GM12878 (cell line): ENCODE measurements at regions not wholly inside any gene's neighbourhood (a gene's known extent, or its start where the extent isn't known, plus 50 kb on each side); places are given as distances from the start of the nearest gene placed in this dataset.

ENCODE experiments used
- ATAC-seq: fragments of 200-7000 bp; cut with Tn5 transposase; 3 replicates; pipeline ENCODE4 v1.9.1; 2020; ENCODE audit warnings: mild to moderate bottlenecking, moderate library complexity
- BruUV-seq: library from RNA; stranded (reverse); fragments of 400-500 nt; replicated peaks from 2 replicates; lab custom pipeline; 2021; lab: Mats Ljungman, UMichigan
- CTCF ChIA-PET: fragments of 300-600 bp; sonication (Branson Sonifier 250); formaldehyde crosslinking; extraction: SDS; loops from one replicate; lab custom pipeline; 2021; ENCODE audit warnings: inconsistent platforms; lab: Yijun Ruan, JAX
- POLR2A ChIA-PET: fragments of 350-600 bp; formaldehyde crosslinking; extraction: SDS; loops from one replicate; lab custom pipeline; 2021; ENCODE audit warnings: inconsistent platforms; lab: Charles Lee
- RAD21 ChIA-PET: fragments of 300-600 bp; sonication (Branson Sonifier 250); formaldehyde crosslinking; loops from one replicate; lab custom pipeline; 2023; ENCODE audit warnings: antibody characterized with exemption; ENCODE audit not compliant: unreplicated experiment; lab: Charles Lee
- SMC1A ChIA-PET: fragments of 300-600 bp; sonication (Branson Sonifier 250); formaldehyde crosslinking; loops from one replicate; lab custom pipeline; 2023; ENCODE audit not compliant: unreplicated experiment, uncharacterized antibody; lab: Charles Lee
- DNase-seq: peaks from one replicate; pipeline ENCODE4 v3.0.0-alpha.2; 2011; ENCODE audit warnings: low read depth, low spot score
- FAIRE-seq: peaks from 3 replicates; lab custom pipeline; 2011; peaks lifted over from hg19 to GRCh38; lab: Jason Lieb, UNC
- H2AFZ ChIP-seq: 2 replicates; pipeline ENCODE4 v1.6.0; 2011; ENCODE audit warnings: low read depth, low read length, control low read depth; ENCODE audit not compliant: control insufficient read depth
- H3K27ac ChIP-seq: 2 replicates; pipeline ENCODE4 v1.5.1; 2011; ENCODE audit warnings: control low read depth; ENCODE audit not compliant: control insufficient read depth, insufficient read depth
- H3K27me3 ChIP-seq, 2 experiments: replicated peaks in 1 of 2; 2 replicates each; pipeline versions ENCODE4 v1.6.0 to v1.6.1; 2011; ENCODE audit warnings: low read length in 1 of 2; ENCODE audit not compliant: control insufficient read depth in 2 of 2, insufficient read depth in 2 of 2
- H3K36me3 ChIP-seq, 2 experiments: 2 replicates each; pipeline ENCODE4 v1.5.1; 2011; ENCODE audit warnings: low read length in 1 of 2; ENCODE audit not compliant: control insufficient read depth in 2 of 2, insufficient read depth in 2 of 2
- H3K4me1 ChIP-seq: 2 replicates; pipeline ENCODE4 v1.6.1; 2011; ENCODE audit warnings: mild to moderate bottlenecking, low read length, moderate library complexity, mixed read lengths; ENCODE audit not compliant: control insufficient read depth, insufficient read depth
- H3K4me2 ChIP-seq: 2 replicates; pipeline ENCODE4 v1.6.0; 2011; ENCODE audit warnings: control low read depth; ENCODE audit not compliant: control insufficient read depth, insufficient read depth
- H3K4me3 ChIP-seq: fragments of 200-600 bp; sonication (generic); 2 replicates; pipeline ENCODE4 v1.5.1; 2016
- H3K79me2 ChIP-seq: 2 replicates; pipeline ENCODE4 v1.6.0; 2011; ENCODE audit warnings: low read length; ENCODE audit not compliant: control insufficient read depth, insufficient read depth
- H3K9ac ChIP-seq: 2 replicates; pipeline ENCODE4 v1.8.0; 2011; ENCODE audit warnings: low read length, control low read depth, mixed read lengths; ENCODE audit not compliant: control insufficient read depth, insufficient read depth
- H3K9me3 ChIP-seq: replicated peaks from 3 replicates; pipeline ENCODE4 v1.5.1; 2011; ENCODE audit warnings: mild to moderate bottlenecking, low read length; ENCODE audit not compliant: control insufficient read depth, insufficient read depth
- H4K20me1 ChIP-seq: 2 replicates; pipeline ENCODE4 v1.6.0; 2011; ENCODE audit not compliant: control insufficient read depth, insufficient read depth
- ASH2L ChIP-seq: fragments of 300-600, 200-600 bp; sonication (generic); IDR thresholded peaks from 2 replicates; pipeline ENCODE4 v1.6.1; 2017; ENCODE audit warnings: low read depth, mild to moderate bottlenecking, borderline replicate concordance
- BRCA1 ChIP-seq: IDR thresholded peaks from 2 replicates; pipeline ENCODE4 v1.6.1; 2011; ENCODE audit warnings: low read depth, low read length, improper control_type of control experiment
- EGR1 ChIP-seq, 2 experiments: IDR thresholded peaks; 1 replicate in 1 of 2; 2 replicates in 1 of 2; pipeline ENCODE4 v1.6.1; 2011 to 2012; ENCODE audit warnings: low read depth in 2 of 2, low read length in 2 of 2, borderline replicate concordance in 1 of 2, mild to moderate bottlenecking in 1 of 2, moderate library complexity in 1 of 2
- GATAD2B ChIP-seq: fragments of 450-650 bp; conservative IDR thresholded peaks from 2 replicates; pipeline ENCODE4 v1.6.1; 2017; ENCODE audit warnings: low read depth, mild to moderate bottlenecking, moderate library complexity
- HDAC2 ChIP-seq: fragments of 200-600 bp; sonication (generic); IDR thresholded peaks from 2 replicates; pipeline ENCODE4 v1.6.1; 2017
- HDAC6 ChIP-seq: fragments of 200-600 bp; sonication (generic); IDR thresholded peaks from one replicate; pipeline ENCODE4 v1.8.0; 2017; ENCODE audit warnings: antibody characterized with exemption; ENCODE audit not compliant: unreplicated experiment
- HDGF ChIP-seq: fragments of 450-650 bp; IDR thresholded peaks from 2 replicates; pipeline ENCODE4 v1.6.1; 2016; ENCODE audit warnings: antibody characterized with exemption
- KLF5 ChIP-seq: fragments of 450-650 bp; IDR thresholded peaks from 2 replicates; pipeline ENCODE4 v1.6.1; 2014; ENCODE audit warnings: mild to moderate bottlenecking; ENCODE audit not compliant: partially characterized antibody
- MYC ChIP-seq: IDR thresholded peaks from 2 replicates; pipeline ENCODE4 v1.6.1; 2011; ENCODE audit warnings: mild to moderate bottlenecking, low read length, moderate library complexity, inconsistent platforms; ENCODE audit not compliant: insufficient read depth, insufficient replicate concordance, insufficient read length, severe bottlenecking
- RAD21 ChIP-seq: IDR thresholded peaks from 2 replicates; pipeline ENCODE4 v1.6.1; 2011; ENCODE audit warnings: mild to moderate bottlenecking, low read depth, low read length, moderate library complexity; ENCODE audit not compliant: insufficient read depth
- WGBS: methylation state at CpG from one replicate; pipeline ENCODE4 v1.1.6; 2016; ENCODE audit warnings: low lambda C conversion rate; ENCODE audit not compliant: insufficient replicate concordance, insufficient coverage; ENCODE audit errors: missing lambda C conversion rate; 5-methylcytosine and 5-hydroxymethylcytosine counted together
- in situ Hi-C: fragments of 300-500 bp; cut with MboI; formaldehyde crosslinking; loops from 9 replicates; pipeline ENCODE4 v1.14.3; 2018; ENCODE audit warnings: mixed read lengths
- intact Hi-C: fragments of 100-400 bp; cut with micrococcal nuclease; formaldehyde crosslinking; loops from one replicate; pipeline ENCODE4 v1.14.2; 2022; ENCODE audit not compliant: unreplicated experiment
- TF ChIP-seq, protein P1 (sequence below): fragments of 450-650 bp; IDR thresholded peaks from 2 replicates; pipeline ENCODE4 v1.6.1; 2017; ENCODE audit warnings: mild to moderate bottlenecking, low read depth, inconsistent platforms; ENCODE audit not compliant: poor library complexity, severe bottlenecking
- TF ChIP-seq, protein P2 (sequence below), 3 experiments: IDR thresholded peaks in 2 of 3; conservative IDR thresholded peaks in 1 of 3; 2 replicates each; pipeline ENCODE4 v1.5.1; 2011; ENCODE audit warnings: low read depth in 3 of 3, low read length in 3 of 3, mild to moderate bottlenecking in 3 of 3, control low read depth in 2 of 3, moderate library complexity in 2 of 3, inconsistent platforms in 1 of 3, mixed read lengths in 1 of 3; ENCODE audit not compliant: control insufficient read depth in 2 of 3, insufficient read depth in 1 of 3; ENCODE audit errors: extremely low read depth in 1 of 3

DNA sequence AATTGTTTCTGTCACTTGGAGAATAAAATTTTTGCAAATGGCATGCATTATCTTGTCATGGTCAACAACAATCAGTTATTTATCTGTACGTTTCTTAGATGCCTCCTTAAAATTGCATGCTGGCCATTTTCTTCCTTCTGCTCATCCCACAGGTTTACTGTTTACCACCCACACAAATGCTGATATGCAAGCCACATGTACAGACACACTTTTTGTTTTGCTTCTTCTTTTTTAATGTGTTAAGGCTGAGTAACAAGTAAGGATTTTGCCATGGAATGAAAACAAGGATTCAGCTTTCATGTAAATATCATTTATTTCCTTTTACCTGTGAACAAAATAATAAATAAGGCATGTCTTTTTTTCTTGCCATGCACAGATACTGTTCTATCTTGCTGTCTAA, 1077.1 kb upstream of the ZEB2 start:
- no peaks in the 10 kb centered on the region for H3K9me3 ChIP-seq
- ATAC-seq (no peak), FAIRE-seq (no peak), DNase-seq (no peak)
- no peaks in the 10 kb centered on the region for H3K27me3 ChIP-seq
- H2AFZ ChIP-seq, result no peak overlapping the region
- ChIA-PET RAD21 (no interaction called here), CTCF (interaction anchor here (0.6 to 1.0 kb wide), 2 partner anchors 10 to 652 kb away, joined by 3 read pairs; no protein-coding TSS in a partner anchor), POLR2A (no interaction called here), SMC1A (no interaction called here)
- 0% methylated on average over 1 of the region's 1 CpG for WGBS
- TF ChIP-seq HDGF (no peak), EGR1 (IDR thresholded peaks at IDR 0.05; ENCODE audit: borderline replicate concordance in 1 of 2, low read depth in 2 of 2, low read length in 2 of 2) (peak in 1 of 2 experiments; percentile 13; a peak in 1 of 3 replicates), KLF5 (no peak), ASH2L (no peak)
- intact Hi-C loops, result no loop called here
- H3K27ac ChIP-seq, result no peak overlapping the region
- peak overlapping the region; percentile 19; the same call in 1 of the 2 replicates for H3K4me2 ChIP-seq
- peaks cover 18% of the 10 kb centered on the region for H3K4me1 ChIP-seq
- H3K9ac ChIP-seq, result no peak overlapping the region
- H3K4me3 ChIP-seq, result no peak overlapping the region
- BruUV-seq, result no TSS peak
- H4K20me1 ChIP-seq, result no peaks in the 10 kb centered on the region
- in situ Hi-C loops, result no loop called here
- no peaks in the 10 kb centered on the region for H3K79me2 ChIP-seq
- no peaks in the 10 kb centered on the region for H3K36me3 ChIP-seq

DNA sequence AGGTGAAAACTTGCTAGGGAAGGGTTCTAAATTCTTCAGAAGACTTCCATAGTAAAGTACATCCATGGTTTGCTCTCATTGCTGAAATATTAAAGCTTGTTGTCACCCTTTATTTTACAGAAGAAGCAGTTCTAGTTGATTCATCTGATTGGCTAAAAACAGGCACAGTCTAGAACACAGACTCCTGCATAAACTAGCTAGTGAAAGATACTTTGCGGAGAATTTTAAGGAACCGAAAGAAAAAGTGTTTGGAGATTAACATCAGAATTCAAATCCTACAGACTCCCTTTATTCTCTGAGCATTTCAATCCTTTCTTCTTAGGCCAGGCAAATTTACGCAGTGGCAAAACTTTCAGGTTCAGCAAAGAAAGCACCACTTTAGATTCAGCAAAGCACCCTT, 1076.5 kb upstream of the ZEB2 start:
- ChIA-PET POLR2A (no interaction called here), CTCF (interaction anchor here (0.6 to 1.0 kb wide), 2 partner anchors 10 to 653 kb away, joined by 3 read pairs; no protein-coding TSS in a partner anchor), RAD21 (no interaction called here), SMC1A (no interaction called here)
- 84% methylated on average over 3 of the region's 3 CpGs for WGBS
- Histone ChIP-seq H3K4me3 (no peak overlapping the region), H3K36me3 (no peaks in the 10 kb centered on the region), H4K20me1 (no peaks in the 10 kb centered on the region), H3K79me2 (no peaks in the 10 kb centered on the region), H3K27me3 (no peaks in the 10 kb centered on the region), H3K27ac (no peak overlapping the region), H3K4me2 (no peak overlapping the region), H3K9ac (no peak overlapping the region), H3K9me3 (no peaks in the 10 kb centered on the region), H2AFZ (no peak overlapping the region), H3K4me1 (peaks cover 18% of the 10 kb centered on the region)
- ATAC-seq (no peak), DNase-seq (no peak), FAIRE-seq (no peak)
- in situ Hi-C loops (no loop called here), intact Hi-C loops (no loop called here)
- no TSS peak for BruUV-seq
- TF ChIP-seq MYC (no peak), GATAD2B (no peak), RAD21 (no peak), BRCA1 (no peak), HDAC6 (no peak), HDAC2 (no peak)
- TF ChIP-seq, protein P1, sequence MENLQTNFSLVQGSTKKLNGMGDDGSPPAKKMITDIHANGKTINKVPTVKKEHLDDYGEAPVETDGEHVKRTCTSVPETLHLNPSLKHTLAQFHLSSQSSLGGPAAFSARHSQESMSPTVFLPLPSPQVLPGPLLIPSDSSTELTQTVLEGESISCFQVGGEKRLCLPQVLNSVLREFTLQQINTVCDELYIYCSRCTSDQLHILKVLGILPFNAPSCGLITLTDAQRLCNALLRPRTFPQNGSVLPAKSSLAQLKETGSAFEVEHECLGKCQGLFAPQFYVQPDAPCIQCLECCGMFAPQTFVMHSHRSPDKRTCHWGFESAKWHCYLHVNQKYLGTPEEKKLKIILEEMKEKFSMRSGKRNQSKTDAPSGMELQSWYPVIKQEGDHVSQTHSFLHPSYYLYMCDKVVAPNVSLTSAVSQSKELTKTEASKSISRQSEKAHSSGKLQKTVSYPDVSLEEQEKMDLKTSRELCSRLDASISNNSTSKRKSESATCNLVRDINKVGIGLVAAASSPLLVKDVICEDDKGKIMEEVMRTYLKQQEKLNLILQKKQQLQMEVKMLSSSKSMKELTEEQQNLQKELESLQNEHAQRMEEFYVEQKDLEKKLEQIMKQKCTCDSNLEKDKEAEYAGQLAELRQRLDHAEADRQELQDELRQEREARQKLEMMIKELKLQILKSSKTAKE, result no peak
- TF ChIP-seq, protein P2, sequence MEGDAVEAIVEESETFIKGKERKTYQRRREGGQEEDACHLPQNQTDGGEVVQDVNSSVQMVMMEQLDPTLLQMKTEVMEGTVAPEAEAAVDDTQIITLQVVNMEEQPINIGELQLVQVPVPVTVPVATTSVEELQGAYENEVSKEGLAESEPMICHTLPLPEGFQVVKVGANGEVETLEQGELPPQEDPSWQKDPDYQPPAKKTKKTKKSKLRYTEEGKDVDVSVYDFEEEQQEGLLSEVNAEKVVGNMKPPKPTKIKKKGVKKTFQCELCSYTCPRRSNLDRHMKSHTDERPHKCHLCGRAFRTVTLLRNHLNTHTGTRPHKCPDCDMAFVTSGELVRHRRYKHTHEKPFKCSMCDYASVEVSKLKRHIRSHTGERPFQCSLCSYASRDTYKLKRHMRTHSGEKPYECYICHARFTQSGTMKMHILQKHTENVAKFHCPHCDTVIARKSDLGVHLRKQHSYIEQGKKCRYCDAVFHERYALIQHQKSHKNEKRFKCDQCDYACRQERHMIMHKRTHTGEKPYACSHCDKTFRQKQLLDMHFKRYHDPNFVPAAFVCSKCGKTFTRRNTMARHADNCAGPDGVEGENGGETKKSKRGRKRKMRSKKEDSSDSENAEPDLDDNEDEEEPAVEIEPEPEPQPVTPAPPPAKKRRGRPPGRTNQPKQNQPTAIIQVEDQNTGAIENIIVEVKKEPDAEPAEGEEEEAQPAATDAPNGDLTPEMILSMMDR (IDR thresholded peaks at IDR 0.05 in 2 of 3, conservative IDR thresholded peaks at IDR 0.05 in 1 of 3; ENCODE audit: control insufficient read depth in 2 of 3, extremely low read depth in 1 of 3, insufficient read depth in 1 of 3, low read depth in 3 of 3, low read length in 3 of 3), result no peak
